CD1c-positive myeloid dendritic cell (primary cell): ENCODE measurements at regions not wholly inside any gene's neighbourhood (a gene's known extent, or its start where the extent isn't known, plus 50 kb on each side); places are given as distances from the start of the nearest gene placed in this dataset.
"Not testable (repeated sequence)": the region's sequence is repeated elsewhere in the genome, so short reads cannot be mapped to it uniquely, and the experiment has no call there.

Experiments used
- DNase-seq: peaks from one replicate; pipeline ENCODE4 v3.0.0-alpha.2; 2016; ENCODE audit errors: extremely low spot score

GRCh38 chr2:234802071-234802844, 149.6 kb upstream of the SH3BP4 start:
- DNase-seq: no peak

- DNase-seq: no peak
Measured at GRCh38 chr2:234797566-234798250, 154.1 kb upstream of the SH3BP4 start.

GRCh38 chr2:234796045-234796591, 155.7 kb upstream of the SH3BP4 start:
- no peak for DNase-seq

GRCh38 chr2:234795272-234795920, 156.4 kb upstream of the SH3BP4 start:
- no peak for DNase-seq

- no peak for DNase-seq
Measured at GRCh38 chr2:234794866-234795265, 157.0 kb upstream of the SH3BP4 start.

GRCh38 chr2:234793212-234793785, 158.5 kb upstream of the SH3BP4 start:
- no peak for DNase-seq

DNA sequence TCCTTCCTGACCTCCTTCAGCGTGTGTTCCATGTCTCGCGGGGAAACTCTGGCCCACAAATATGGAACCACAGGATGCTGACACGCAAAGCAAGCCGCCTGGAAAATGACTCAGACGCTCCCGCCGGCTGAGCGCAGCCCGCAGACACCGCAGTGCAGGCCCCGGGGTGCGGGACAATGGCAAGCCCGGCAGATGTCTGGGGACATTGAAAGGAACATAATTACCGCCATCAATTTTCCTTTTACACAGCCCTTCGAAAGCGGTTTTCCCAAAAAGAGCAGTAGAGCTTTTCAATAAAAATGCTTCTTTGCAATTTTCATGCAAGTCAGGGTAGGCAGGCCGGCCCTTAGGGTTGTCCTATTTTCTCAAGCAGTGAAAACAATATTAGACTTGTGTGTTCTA, 159.2 kb upstream of the SH3BP4 start:
- no peak for DNase-seq

GRCh38 chr2:234792096-234792495, 159.7 kb upstream of the SH3BP4 start:
- not testable (repeated sequence) for DNase-seq

GRCh38 chr2:234790380-234790779, 161.4 kb upstream of the SH3BP4 start:
- no peak for DNase-seq

- no peak for DNase-seq
Measured at GRCh38 chr2:234789556-234790325, 162.1 kb upstream of the SH3BP4 start.

- DNase-seq: no peak
Measured at GRCh38 chr2:234788841-234789240, 163.0 kb upstream of the SH3BP4 start.

GRCh38 chr2:234788381-234788780, 163.4 kb upstream of the SH3BP4 start:
- DNase-seq: no peak

DNA sequence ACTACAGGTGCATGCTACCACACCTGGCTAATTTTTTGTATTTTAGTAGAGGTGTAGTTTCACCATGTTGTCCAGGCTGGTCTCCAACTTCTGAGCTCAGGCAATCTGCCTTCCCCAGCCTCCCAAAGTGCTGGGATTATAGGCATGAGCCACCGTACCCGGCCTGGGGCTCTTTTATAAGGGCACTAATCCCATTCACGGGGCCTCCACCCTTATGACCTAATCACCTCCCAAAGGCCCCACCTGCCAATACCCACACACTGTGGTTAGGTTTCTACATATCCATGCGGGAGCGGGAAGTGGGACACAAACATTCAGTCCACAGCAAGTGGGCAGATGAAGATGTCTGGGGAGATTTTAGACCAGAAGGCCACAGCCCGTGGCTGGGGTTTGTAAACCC, 164.7 kb upstream of the SH3BP4 start:
- no peak for DNase-seq

GRCh38 chr2:234773764-234774409, 177.9 kb upstream of the SH3BP4 start:
- no peak for DNase-seq

DNA sequence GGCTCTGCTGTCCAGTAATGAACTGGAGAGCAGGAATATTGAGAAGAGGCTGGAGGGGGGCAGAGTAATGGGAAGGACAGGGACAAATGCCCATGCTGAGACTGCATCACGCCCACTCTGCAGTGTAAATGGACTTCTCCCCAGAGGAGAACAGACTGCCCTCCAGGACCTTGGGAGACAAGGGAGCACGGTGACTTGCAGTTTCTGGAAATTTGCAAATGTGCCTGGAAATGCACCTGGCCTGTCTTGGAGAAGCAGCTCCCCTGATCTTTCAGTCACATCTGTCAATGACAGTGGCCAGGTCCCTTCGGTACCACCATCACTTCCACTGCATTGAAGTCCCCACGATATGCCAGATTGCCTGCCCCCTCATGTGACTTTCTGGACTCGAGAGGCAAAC, 178.7 kb upstream of the SH3BP4 start:
- no peak for DNase-seq

GRCh38 chr2:234772733-234773060, 179.1 kb upstream of the SH3BP4 start:
- no peak for DNase-seq

DNA sequence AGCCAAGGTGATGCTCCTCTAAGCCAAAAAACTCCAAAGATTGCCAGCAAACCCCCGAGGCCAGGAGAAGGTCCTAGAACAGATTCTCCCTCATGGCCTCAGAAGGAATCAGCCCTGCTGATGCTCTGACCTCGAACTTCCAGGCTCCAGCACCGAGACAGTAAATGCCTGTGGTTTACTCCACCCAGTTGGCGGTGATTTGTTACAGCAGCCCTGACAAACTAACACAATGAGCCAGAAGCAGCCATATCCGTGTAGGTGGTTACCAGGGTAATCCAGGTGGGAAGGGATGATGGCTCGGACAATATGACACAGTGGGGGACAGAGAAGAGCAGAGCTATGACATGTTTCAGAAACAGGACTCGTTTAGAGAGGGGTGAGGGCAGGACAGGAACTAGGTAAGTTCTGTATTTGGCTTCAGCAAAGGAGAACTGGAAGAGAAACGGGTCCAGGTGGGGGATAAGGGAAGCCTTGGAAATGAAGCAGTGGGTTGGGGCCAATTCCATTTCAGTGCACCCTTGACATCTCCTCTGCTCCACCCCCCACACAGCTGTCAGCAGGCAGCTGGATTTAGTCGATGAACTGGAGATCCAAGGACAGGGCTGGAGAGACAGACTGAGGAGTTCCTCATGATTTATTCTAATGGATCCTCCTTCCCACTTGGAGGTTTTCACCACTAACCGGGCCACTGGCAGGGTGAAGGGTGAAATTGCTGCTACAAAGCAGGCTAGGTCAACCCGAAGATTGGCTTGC, 179.7 kb upstream of the SH3BP4 start:
- DNase-seq: no peak

GRCh38 chr2:234771176-234771575, 180.6 kb upstream of the SH3BP4 start:
- DNase-seq: no peak

DNA sequence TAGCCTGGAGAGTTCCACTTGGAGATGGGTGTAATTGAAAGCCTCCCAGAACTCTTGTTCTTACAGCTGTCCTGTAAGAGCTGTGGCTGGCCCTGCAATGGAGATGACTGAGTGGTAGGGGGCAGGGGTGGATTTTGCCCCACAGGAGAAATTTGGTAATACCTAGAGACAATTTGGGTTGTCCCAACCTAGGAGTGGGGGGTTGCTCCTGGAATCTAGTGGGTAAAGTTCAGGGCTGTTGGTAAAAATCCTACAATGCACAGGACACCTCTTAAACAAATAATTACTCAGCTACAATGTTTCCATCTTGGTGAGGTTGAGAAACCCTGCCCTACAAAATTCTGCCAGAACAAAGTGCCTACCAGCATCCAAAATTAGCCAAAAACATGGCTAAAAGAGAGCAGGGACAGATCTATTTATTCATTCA, 181.1 kb upstream of the SH3BP4 start:
- DNase-seq: no peak

DNA sequence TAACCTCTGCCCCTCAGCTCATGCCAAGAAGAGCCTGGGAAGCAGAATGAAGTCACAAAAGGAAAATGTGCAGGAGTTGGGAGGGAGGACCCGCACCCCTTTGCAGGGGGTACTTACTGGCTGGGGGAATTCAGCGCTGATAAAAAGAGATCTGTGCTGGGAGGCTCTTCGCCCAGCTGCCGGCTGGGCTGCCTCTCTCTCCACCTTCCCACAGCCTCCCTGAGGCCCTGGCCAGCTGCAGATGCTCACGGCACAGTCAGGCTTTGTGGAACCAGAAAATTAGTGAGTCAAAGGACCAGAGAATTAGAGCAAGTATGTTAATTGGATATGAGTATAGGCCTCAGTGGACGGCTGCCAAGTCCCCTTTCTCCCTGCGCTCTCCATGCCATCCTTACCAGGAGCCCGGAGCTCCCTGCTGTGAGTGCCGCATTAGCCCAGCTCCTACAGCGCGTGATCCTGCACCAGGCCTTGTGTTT, 181.7 kb upstream of the SH3BP4 start:
- no peak for DNase-seq
